ENCODE measurements at regions not wholly inside any gene's neighbourhood (a gene's known extent, or its start where the extent isn't known, plus 50 kb on each side); places are given as distances from the start of the nearest gene placed in this dataset.
"Not testable (repeated sequence)": the region's sequence is repeated elsewhere in the genome, so short reads cannot be mapped to it uniquely, and the experiment has no call there.

DNA sequence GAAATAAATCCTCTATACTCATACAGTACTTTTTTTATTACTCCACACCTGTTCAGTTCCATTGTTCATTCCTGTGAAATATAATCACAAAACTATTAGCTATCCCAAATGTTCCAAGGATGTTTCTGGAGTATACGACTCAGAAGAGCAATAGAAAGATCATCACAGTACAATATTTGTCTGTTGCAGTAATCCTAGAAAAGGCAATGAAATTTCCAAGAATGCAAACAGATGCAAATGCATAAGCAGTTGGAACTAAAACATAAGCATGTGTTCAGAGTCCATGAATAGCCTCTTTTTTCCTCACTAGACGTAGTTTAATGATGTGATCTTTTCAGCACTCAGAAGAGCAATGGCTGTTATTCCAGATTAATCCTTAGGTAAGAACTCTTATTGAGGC, 55.2 kb downstream of the RTL3 start:
- Mint-ChIP-seq H3K36me3 (no peaks in the 10 kb centered on the region), H3K4me3 (no peak overlapping the region), H3K27ac (no peak overlapping the region), H3K4me1 (peaks cover 5 to 8% (median 7%) of the 10 kb centered on the region in 3 donors), H3K9me3 (peaks cover 4 to 18% (median 11%) of the 10 kb centered on the region in 3 donors), H3K27me3 (no peaks in the 10 kb centered on the region)

DNA sequence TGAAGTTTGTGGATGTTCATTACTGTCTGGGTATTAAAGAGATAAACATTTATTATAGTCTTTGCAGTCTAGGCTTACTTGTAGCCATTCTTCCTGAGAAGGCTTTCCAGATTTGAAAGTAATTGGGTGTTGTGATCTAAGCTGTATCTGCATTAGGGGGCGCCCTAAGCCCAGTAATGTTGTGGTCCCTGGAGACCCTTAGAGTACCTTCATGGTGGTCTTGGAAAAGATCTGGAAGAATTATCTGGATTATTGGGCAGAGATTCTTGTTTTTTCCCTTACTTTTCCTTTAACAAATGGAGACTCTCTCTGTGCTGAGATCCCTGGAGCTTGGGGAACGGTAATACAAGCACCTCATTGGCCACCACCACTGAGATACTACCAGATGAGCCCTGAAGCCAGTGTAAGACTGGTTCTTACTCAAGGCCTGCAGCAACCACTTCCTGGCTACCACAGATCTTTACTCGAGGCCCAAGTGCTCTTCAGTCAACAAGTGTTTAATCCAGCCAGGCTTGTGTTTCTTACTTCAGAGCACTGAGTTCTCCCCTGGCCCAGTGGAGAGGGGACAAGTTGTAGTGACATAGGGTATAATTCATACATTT, 63.1 kb downstream of the RTL3 start:
- peaks cover 0 to 3% (median 0%) of the 10 kb centered on the region in 3 donors for H3K4me1 Mint-ChIP-seq
- H3K9me3 Mint-ChIP-seq, result peaks cover 9 to 17% (median 13%) of the 10 kb centered on the region in 3 donors
- H3K4me3 Mint-ChIP-seq, result no peak overlapping the region
- H3K36me3 Mint-ChIP-seq, result no peaks in the 10 kb centered on the region
- peaks cover 4% of the 10 kb centered on the region for H3K27me3 Mint-ChIP-seq
- H3K27ac Mint-ChIP-seq, result no peak overlapping the region

GRCh38 chrX:78593701-78594100, 65.4 kb downstream of the RTL3 start:
- Mint-ChIP-seq H3K36me3 (peaks cover 1% of the 10 kb centered on the region), H3K27me3 (peaks cover 4% of the 10 kb centered on the region), H3K9me3 (peaks cover 4 to 9% (median 5%) of the 10 kb centered on the region in 3 donors), H3K4me1 (peaks cover 0 to 3% (median 1%) of the 10 kb centered on the region in 3 donors), H3K4me3 (no peak overlapping the region), H3K27ac (peak overlapping the region in 1 of 3 donors; percentile 13)

GRCh38 chrX:78592030-78592429, 67.1 kb downstream of the RTL3 start:
- H3K4me3 Mint-ChIP-seq, result no peak overlapping the region
- H3K36me3 Mint-ChIP-seq, result peaks cover 1% of the 10 kb centered on the region
- H3K27me3 Mint-ChIP-seq, result peaks cover 4% of the 10 kb centered on the region
- no peak overlapping the region for H3K27ac Mint-ChIP-seq
- H3K9me3 Mint-ChIP-seq, result peaks cover 4 to 9% (median 8%) of the 10 kb centered on the region in 3 donors
- H3K4me1 Mint-ChIP-seq, result peaks cover 0 to 3% (median 1%) of the 10 kb centered on the region in 3 donors

DNA sequence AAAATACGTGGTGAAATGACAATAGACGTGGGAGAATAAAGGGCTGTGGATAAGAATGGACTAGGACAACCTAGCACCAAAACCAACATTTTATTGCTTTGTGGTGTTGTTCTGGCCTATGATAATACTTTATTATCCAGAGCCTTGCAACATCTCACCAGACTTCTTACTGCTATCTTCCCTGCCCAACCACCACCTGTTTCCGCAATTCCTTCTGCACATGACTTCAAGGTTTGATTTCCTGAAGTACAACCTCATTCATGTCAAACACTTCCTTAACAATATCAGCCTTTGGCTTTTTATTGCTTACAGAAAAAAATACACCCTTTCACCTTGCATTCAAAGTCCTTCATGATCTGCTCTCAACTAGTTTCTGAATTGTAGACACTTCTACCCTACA, 84.8 kb downstream of the RTL3 start:
- H3K9me3 Mint-ChIP-seq, result peaks cover 0 to 2% (median 0%) of the 10 kb centered on the region in 3 donors
- H3K4me1 Mint-ChIP-seq, result peaks cover 0 to 4% (median 0%) of the 10 kb centered on the region in 3 donors
- no peak overlapping the region for H3K4me3 Mint-ChIP-seq
- H3K27ac Mint-ChIP-seq, result no peak overlapping the region
- peaks cover 7% of the 10 kb centered on the region for H3K27me3 Mint-ChIP-seq
- H3K36me3 Mint-ChIP-seq, result no peaks in the 10 kb centered on the region

- H3K36me3 Mint-ChIP-seq, result no peaks in the 10 kb centered on the region
- no peak overlapping the region for H3K27ac Mint-ChIP-seq
- H3K9me3 Mint-ChIP-seq, result peaks cover 0 to 2% (median 0%) of the 10 kb centered on the region in 3 donors
- peaks cover 7% of the 10 kb centered on the region for H3K27me3 Mint-ChIP-seq
- peaks cover 0 to 4% (median 0%) of the 10 kb centered on the region in 3 donors for H3K4me1 Mint-ChIP-seq
- peak overlapping the region in 1 of 4 donors; percentile 18 for H3K4me3 Mint-ChIP-seq
Observed at GRCh38 chrX:78573630-78574029, 85.5 kb downstream of the RTL3 start.

GRCh38 chrX:78571849-78572248, 87.3 kb downstream of the RTL3 start:
- Mint-ChIP-seq H3K36me3 (no peaks in the 10 kb centered on the region), H3K4me3 (no peak overlapping the region), H3K4me1 (peaks cover 0 to 4% (median 4%) of the 10 kb centered on the region in 3 donors), H3K27me3 (peaks cover 6% of the 10 kb centered on the region), H3K27ac (no peak overlapping the region), H3K9me3 (peaks cover 0 to 3% (median 0%) of the 10 kb centered on the region in 3 donors)

DNA sequence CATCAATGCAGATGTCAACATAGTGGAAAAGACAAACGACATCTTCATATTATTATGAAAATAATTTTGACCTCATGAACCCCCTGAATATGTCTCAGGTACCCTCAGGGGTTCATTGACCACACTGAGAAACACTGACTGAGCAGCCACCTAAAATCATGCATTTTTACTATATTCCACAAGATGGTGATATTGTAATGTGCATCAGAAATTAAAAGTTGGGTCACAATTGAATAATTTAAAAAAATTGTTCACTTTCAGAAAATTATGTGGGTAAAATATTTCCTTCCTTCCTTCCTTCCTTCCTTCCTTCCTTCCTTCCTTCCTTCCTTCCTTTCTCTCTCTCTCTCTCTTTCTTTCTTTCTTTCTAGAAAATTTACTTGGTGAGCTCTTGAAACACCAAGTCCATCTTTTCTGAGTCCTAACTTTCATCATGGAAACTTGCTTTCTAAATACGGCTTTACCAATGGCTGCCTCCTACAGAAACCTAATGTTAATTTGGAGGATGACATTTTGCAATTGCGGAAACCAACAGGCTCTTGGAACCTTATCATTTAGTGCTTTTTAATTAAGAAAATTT, 103.6 kb downstream of the RTL3 start:
- H3K27ac Mint-ChIP-seq, result no peak overlapping the region
- no peak overlapping the region for H3K4me3 Mint-ChIP-seq
- peaks cover 0 to 19% (median 7%) of the 10 kb centered on the region in 3 donors for H3K4me1 Mint-ChIP-seq
- H3K27me3 Mint-ChIP-seq, result no peaks in the 10 kb centered on the region
- no peaks in the 10 kb centered on the region for H3K36me3 Mint-ChIP-seq
- H3K9me3 Mint-ChIP-seq, result no peaks in the 10 kb centered on the region

DNA sequence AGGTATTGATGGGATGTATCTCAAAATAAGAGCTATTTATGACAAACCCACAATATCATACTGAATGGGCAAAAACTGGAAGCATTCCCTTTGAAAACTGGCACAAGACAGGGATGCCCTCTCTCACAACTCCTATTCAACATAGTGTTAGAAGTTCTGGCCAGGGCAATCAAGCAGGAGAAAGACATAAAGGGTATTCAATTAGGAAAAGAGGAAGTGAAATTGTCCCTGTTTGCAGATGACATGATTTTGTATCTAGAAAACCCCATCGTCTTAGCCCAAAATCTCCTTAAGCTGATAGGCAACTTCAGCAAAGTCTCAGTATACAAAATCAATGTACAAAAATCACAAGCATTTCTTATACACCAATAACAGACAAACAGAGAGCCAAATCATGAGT, 106.5 kb downstream of the RTL3 start:
- not testable (repeated sequence) for H3K4me3 Mint-ChIP-seq, H3K36me3 Mint-ChIP-seq, H3K27me3 Mint-ChIP-seq, H3K27ac Mint-ChIP-seq, H3K9me3 Mint-ChIP-seq
- H3K4me1 Mint-ChIP-seq, result peaks cover 0 to 17% (median 6%) of the 10 kb centered on the region in 3 donors

DNA sequence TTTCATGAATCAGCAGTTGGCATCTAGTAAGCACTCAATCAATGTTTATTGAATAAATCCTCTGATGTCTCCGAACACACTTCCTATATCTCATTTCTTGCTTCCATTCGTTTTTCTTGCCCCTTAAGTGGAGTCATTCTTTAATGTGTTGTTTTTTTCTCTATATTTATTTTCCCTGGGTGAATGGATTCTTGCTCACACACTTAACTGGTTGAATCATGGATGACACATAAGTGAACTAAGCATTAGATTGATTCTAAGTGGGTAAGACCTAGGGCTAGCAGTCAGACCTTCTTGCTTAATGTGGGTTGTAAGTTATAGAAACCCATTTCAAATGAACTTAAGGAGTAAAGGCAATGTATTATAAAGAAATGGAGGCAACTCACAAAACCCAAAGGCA, 111.1 kb downstream of the RTL3 start:
- peaks cover 3% of the 10 kb centered on the region for H3K27me3 Mint-ChIP-seq
- peaks cover 3% of the 10 kb centered on the region for H3K36me3 Mint-ChIP-seq
- no peak overlapping the region for H3K4me3 Mint-ChIP-seq
- H3K4me1 Mint-ChIP-seq, result peaks cover 0 to 8% (median 4%) of the 10 kb centered on the region in 3 donors
- no peak overlapping the region for H3K27ac Mint-ChIP-seq
- H3K9me3 Mint-ChIP-seq, result peaks cover under 1 to 10% (median 1%) of the 10 kb centered on the region in 3 donors

DNA sequence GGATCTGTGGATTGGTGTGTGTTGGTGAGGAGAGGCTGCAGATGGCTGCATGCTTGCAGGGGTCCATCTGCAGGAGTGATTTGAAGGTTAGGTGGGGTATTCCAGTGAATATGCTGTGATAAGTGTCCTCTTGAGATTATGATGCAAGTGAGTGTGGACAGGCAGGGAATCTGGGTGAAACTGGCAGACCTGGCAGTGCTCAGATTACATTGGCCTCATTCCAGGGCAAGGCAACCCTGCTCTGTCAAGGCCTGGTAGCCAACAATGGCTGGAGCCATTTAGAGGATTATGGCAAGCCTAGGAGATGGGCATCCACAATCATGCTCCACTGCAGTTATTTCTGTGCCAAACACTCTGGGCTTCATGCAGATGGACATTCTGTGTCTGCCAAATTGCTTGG, 113.9 kb downstream of the RTL3 start:
- no peak overlapping the region for H3K27ac Mint-ChIP-seq
- peaks cover 3% of the 10 kb centered on the region for H3K36me3 Mint-ChIP-seq
- H3K4me3 Mint-ChIP-seq, result no peak overlapping the region
- peaks cover 3% of the 10 kb centered on the region for H3K27me3 Mint-ChIP-seq
- no peaks in the 10 kb centered on the region for H3K4me1 Mint-ChIP-seq
- H3K9me3 Mint-ChIP-seq, result peaks cover 4 to 25% (median 4%) of the 10 kb centered on the region in 3 donors

DNA sequence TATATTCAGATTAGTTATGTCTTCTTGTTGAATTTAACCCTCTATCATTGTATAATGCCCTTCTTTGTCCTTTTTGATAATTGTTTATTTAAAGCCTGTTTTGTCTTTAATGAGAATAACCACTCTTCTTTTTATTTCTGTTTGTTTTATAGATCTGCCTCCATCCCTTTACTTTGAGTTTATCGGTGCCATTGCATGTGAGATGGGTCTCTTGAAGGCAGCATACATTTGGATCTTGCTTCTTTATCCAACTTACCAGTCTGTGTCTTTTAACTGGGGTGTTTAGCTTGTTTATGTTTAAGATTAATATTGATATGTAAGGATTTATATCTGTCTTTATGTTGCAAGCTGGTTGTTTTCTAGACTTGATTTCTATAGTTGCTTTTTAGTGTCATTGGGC, 115.8 kb downstream of the RTL3 start:
- no peak overlapping the region for H3K4me3 Mint-ChIP-seq
- no peak overlapping the region for H3K27ac Mint-ChIP-seq
- H3K4me1 Mint-ChIP-seq, result no peaks in the 10 kb centered on the region
- H3K9me3 Mint-ChIP-seq, result peaks cover 4 to 33% (median 4%) of the 10 kb centered on the region in 3 donors
- peaks cover under 1% of the 10 kb centered on the region for H3K27me3 Mint-ChIP-seq
- H3K36me3 Mint-ChIP-seq, result peaks cover 2% of the 10 kb centered on the region

DNA sequence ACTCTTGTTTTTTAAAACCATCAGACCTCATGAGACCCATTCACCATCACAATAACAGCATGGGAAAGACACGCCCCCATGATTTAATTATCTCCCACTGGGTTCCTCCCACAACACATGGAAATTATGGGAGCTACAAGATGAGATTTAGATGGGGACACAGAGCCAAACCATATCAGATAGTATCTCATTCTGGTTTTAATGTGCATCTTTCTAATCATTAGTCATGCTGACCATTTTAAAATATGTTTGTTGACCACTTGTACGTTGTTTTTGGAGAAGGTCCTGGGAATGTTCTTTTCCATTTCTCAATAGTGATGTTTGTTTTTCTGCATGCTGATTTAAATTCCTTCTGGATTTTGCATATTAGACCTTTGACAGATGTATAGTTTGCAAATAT, 119.0 kb downstream of the RTL3 start:
- no peaks in the 10 kb centered on the region for H3K36me3 Mint-ChIP-seq
- H3K9me3 Mint-ChIP-seq, result peaks cover 4 to 33% (median 4%) of the 10 kb centered on the region in 3 donors
- H3K27ac Mint-ChIP-seq, result no peak overlapping the region
- no peaks in the 10 kb centered on the region for H3K4me1 Mint-ChIP-seq
- H3K27me3 Mint-ChIP-seq, result no peaks in the 10 kb centered on the region
- H3K4me3 Mint-ChIP-seq, result no peak overlapping the region

DNA sequence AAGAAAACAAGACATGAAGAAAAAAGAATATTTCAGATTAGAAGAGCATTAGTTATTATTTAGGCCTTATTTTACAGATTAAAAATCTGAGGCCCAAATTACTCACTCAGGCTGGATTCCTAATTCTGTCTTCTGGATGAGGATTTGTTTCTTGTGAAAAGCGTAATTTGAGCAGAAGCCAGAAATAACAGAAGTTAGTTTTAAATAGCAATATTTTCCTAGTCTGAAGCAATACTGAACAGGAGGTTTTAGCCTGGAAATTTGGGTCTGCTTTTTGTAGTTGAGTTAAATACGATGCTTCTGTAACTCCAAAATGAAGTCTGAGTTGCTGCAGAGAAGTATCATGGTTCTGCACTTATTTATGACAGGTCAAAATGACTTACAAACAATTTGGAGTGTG, 124.9 kb downstream of the RTL3 start:
- H3K36me3 Mint-ChIP-seq, result no peaks in the 10 kb centered on the region
- peaks cover 0 to 2% (median under 1%) of the 10 kb centered on the region in 3 donors for H3K9me3 Mint-ChIP-seq
- H3K27ac Mint-ChIP-seq, result no peak overlapping the region
- H3K4me3 Mint-ChIP-seq, result no peak overlapping the region
- H3K4me1 Mint-ChIP-seq, result peaks cover 0 to 1% (median 0%) of the 10 kb centered on the region in 3 donors
- H3K27me3 Mint-ChIP-seq, result no peaks in the 10 kb centered on the region

DNA sequence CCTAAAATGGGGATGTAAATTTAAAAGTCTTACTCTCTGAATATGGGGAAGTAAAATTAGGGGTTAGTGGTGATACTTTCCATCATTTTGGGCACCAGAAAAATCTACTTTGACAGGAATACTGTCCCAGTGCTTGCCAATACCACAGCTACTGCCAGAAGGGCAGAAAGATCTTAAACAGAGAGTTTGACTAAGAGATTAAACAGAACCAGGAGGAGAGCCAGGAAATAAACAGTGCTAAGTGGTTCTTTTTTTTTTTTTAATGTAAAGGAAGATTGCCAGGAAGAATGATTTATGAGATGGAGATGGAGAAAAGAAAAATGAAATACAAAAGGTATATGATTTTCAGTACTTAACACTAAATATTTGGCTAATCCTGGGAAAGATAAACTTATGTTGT, 126.8 kb downstream of the RTL3 start:
- Mint-ChIP-seq H3K36me3 (no peaks in the 10 kb centered on the region), H3K4me3 (no peak overlapping the region), H3K27me3 (no peaks in the 10 kb centered on the region), H3K4me1 (peaks cover 0 to 1% (median 0%) of the 10 kb centered on the region in 3 donors), H3K27ac (no peak overlapping the region), H3K9me3 (peaks cover 0 to 2% (median 0%) of the 10 kb centered on the region in 3 donors)

DNA sequence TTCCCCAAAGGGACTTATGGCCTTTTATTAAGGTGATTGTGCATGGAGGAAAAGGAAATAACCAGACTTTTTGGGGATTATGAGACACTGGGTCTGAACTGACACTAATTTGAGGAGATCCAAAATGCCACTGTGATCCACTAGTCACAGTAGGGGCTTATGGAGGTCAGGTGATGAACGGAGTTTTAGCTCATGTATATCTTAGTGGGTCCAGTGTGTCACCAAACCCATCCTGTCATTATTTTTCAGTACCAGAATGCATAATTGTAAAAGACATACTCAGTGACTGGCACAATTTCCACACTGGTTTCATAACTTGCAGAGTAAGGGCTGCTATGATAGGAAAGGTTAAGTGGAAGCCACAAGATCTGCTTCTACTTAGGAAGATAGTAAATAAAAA, 131.3 kb downstream of the RTL3 start:
- Mint-ChIP-seq H3K4me3 (no peak overlapping the region), H3K27me3 (no peaks in the 10 kb centered on the region), H3K27ac (no peak overlapping the region), H3K4me1 (peaks cover 0 to 1% (median 0%) of the 10 kb centered on the region in 3 donors), H3K36me3 (no peaks in the 10 kb centered on the region), H3K9me3 (peaks cover 0 to 2% (median 0%) of the 10 kb centered on the region in 3 donors)
